ENCODE measurements at regions not wholly inside any gene's neighbourhood (a gene's known extent, or its start where the extent isn't known, plus 50 kb on each side); places are given as distances from the start of the nearest gene placed in this dataset.

- Histone ChIP-seq H3K79me2 (ENCODE audit: control insufficient read depth, insufficient read depth, low read length) (no peaks in the 10 kb centered on the region), H4K20me1 (replicated peaks; ENCODE audit: control insufficient read depth, extremely low read depth, insufficient read depth, low read length) (no peaks in the 10 kb centered on the region), H3K4me2 (ENCODE audit: insufficient read depth, low read length) (no peak overlapping the region), H3K4me3 (replicated peaks in 1 of 3; ENCODE audit: insufficient read depth in 1 of 3, low read depth in 1 of 3, low read length in 3 of 3) (no peak overlapping the region), H3K36me3 (ENCODE audit: control insufficient read depth in 2 of 2, extremely low read depth in 1 of 2, insufficient read depth in 2 of 2, low read length in 2 of 2) (no peaks in the 10 kb centered on the region), H3K9me1 (replicated peaks; ENCODE audit: control insufficient read depth, extremely low read depth, insufficient read depth, low read length) (no peaks in the 10 kb centered on the region), H3K27me3 (ENCODE audit: control insufficient read depth in 2 of 2, insufficient read depth in 2 of 2, low read length in 2 of 2) (peaks cover 0 to 2% of the 10 kb centered on the region in 2 experiments), H3K9me3 (replicated peaks; ENCODE audit: control insufficient read depth, insufficient read depth, low read length) (no peaks in the 10 kb centered on the region), H3K27ac (ENCODE audit: insufficient read depth, low read depth, low read length) (no peak overlapping the region), H3K9ac (replicated peaks; ENCODE audit: extremely low read depth, insufficient read depth, low read length) (no peak overlapping the region), H2AFZ (ENCODE audit: low read depth, low read length) (no peak overlapping the region), H3K4me1 (ENCODE audit: control insufficient read depth, extremely low read depth, insufficient read depth, low read length) (no peaks in the 10 kb centered on the region)
- POLR2A ChIA-PET: no interaction called here
- TF ChIP-seq MYC (IDR thresholded peaks at IDR 0.05; ENCODE audit: low read depth, low read length): no peak
- no peak for TF ChIP-seq JUN (IDR thresholded peaks at IDR 0.05; ENCODE audit: borderline replicate concordance, insufficient read depth, insufficient read length, low read depth)
- TF ChIP-seq POLR2A (IDR thresholded peaks at IDR 0.05; ENCODE audit: low read depth, low read length): no peak
- TF ChIP-seq GATA2 (IDR thresholded peaks at IDR 0.05; ENCODE audit: insufficient read depth, insufficient read length, low read depth, low read length): no peak
- TF ChIP-seq POLR2AphosphoS5 (IDR thresholded peaks at IDR 0.05; ENCODE audit: insufficient read depth, low read depth, low read length): no peak
- no peak for TF ChIP-seq EZH2 (IDR thresholded peaks at IDR 0.05; ENCODE audit: borderline replicate concordance, low read depth, low read length, severe bottlenecking)
- TF ChIP-seq, protein P1, sequence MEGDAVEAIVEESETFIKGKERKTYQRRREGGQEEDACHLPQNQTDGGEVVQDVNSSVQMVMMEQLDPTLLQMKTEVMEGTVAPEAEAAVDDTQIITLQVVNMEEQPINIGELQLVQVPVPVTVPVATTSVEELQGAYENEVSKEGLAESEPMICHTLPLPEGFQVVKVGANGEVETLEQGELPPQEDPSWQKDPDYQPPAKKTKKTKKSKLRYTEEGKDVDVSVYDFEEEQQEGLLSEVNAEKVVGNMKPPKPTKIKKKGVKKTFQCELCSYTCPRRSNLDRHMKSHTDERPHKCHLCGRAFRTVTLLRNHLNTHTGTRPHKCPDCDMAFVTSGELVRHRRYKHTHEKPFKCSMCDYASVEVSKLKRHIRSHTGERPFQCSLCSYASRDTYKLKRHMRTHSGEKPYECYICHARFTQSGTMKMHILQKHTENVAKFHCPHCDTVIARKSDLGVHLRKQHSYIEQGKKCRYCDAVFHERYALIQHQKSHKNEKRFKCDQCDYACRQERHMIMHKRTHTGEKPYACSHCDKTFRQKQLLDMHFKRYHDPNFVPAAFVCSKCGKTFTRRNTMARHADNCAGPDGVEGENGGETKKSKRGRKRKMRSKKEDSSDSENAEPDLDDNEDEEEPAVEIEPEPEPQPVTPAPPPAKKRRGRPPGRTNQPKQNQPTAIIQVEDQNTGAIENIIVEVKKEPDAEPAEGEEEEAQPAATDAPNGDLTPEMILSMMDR (IDR thresholded peaks at IDR 0.05; ENCODE audit: extremely low read depth in 1 of 2, insufficient read depth in 1 of 2, low read depth in 1 of 2, low read length in 2 of 2): no peak
- BruUV-seq (replicated peaks): no TSS peak
- CTCF ChIA-PET: no interaction called here
- dilution Hi-C loops (cut with MboI; ENCODE audit: extremely low pct_ligation_motif_present, low sequenced_read_pairs) (no loop called here), intact Hi-C loops (cut with micrococcal nuclease) (no loop called here)
- no peak for DNase-seq (ENCODE audit: low read depth, low spot score)
- FAIRE-seq: no peak
These were observed 233.0 kb downstream of the FAM76B start for GRCh38 chr11:95556342-95557163.

Measured in endothelial cell of umbilical vein (primary cell).